ENCODE measurements at regions not wholly inside any gene's neighbourhood (a gene's known extent, or its start where the extent isn't known, plus 50 kb on each side); places are given as distances from the start of the nearest gene placed in this dataset.

DNA sequence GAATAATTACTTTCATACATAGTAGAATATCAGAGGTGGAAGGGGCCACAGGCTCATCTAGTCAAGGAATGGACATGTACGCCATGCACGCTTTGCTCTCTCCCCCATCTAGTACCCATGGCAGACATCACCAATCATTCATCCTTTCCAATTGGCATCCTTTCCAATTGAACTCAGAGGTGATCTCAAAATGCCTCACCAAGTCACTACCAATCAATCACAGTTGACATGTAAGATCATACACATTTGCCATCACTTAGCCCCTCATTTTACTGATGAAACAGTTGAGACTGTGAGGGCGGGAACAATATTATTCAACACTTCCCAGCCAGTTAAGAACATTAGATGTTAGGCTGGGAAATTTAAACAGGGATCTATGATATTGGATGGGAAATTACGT, 308.4 kb downstream of the FGFR2 start:
- no peak for DNase-seq (ENCODE audit: low read depth)
- no peak overlapping the region for H3K4me3 ChIP-seq (ENCODE audit: control insufficient read depth, low read depth, low read length)
- TF ChIP-seq, protein P1, sequence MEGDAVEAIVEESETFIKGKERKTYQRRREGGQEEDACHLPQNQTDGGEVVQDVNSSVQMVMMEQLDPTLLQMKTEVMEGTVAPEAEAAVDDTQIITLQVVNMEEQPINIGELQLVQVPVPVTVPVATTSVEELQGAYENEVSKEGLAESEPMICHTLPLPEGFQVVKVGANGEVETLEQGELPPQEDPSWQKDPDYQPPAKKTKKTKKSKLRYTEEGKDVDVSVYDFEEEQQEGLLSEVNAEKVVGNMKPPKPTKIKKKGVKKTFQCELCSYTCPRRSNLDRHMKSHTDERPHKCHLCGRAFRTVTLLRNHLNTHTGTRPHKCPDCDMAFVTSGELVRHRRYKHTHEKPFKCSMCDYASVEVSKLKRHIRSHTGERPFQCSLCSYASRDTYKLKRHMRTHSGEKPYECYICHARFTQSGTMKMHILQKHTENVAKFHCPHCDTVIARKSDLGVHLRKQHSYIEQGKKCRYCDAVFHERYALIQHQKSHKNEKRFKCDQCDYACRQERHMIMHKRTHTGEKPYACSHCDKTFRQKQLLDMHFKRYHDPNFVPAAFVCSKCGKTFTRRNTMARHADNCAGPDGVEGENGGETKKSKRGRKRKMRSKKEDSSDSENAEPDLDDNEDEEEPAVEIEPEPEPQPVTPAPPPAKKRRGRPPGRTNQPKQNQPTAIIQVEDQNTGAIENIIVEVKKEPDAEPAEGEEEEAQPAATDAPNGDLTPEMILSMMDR (IDR thresholded peaks at IDR 0.05; ENCODE audit: control insufficient read depth, insufficient read depth, low read depth, low read length, missing control alignments), result no peak

- H3K4me3 ChIP-seq (ENCODE audit: control insufficient read depth, low read depth, low read length), result no peak overlapping the region
- DNase-seq (ENCODE audit: low read depth), result no peak
- TF ChIP-seq, protein P1 (IDR thresholded peaks at IDR 0.05; ENCODE audit: control insufficient read depth, insufficient read depth, low read depth, low read length, missing control alignments), result no peak
Measured at GRCh38 chr10:121290674-121291073, 307.6 kb downstream of the FGFR2 start.

DNA sequence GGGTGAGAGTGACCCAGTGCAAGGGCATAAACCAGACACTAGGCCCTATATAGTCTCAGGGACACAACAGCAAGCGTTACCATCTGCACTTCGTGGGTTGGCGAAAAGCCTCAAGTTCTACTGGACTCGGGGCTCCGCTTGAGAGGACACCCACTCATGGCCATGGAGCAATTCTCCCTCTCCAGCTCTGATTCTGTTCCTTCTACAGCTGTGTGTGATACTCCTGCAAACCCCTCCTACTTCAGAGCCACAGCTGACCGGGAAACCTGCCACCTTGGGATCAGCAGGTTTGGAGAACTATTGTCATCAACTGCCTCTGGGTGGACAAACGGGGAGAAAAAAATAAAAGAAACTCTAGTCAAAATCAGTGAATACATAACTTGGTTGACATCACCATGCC, 306.9 kb downstream of the FGFR2 start:
- no peak for DNase-seq (ENCODE audit: low read depth)
- no peak overlapping the region for H3K4me3 ChIP-seq (ENCODE audit: control insufficient read depth, low read depth, low read length)
- TF ChIP-seq, protein P1 (IDR thresholded peaks at IDR 0.05; ENCODE audit: control insufficient read depth, insufficient read depth, low read depth, low read length, missing control alignments), result no peak

- TF ChIP-seq, protein P1 (IDR thresholded peaks at IDR 0.05; ENCODE audit: control insufficient read depth, insufficient read depth, low read depth, low read length, missing control alignments), result no peak
- H3K4me3 ChIP-seq (ENCODE audit: control insufficient read depth, low read depth, low read length), result no peak overlapping the region
- DNase-seq (ENCODE audit: low read depth), result no peak
Measured at GRCh38 chr10:121291823-121292222, 306.4 kb downstream of the FGFR2 start.

GRCh38 chr10:121292321-121292720, 305.9 kb downstream of the FGFR2 start:
- H3K4me3 ChIP-seq (ENCODE audit: control insufficient read depth, low read depth, low read length), result no peak overlapping the region
- TF ChIP-seq, protein P1 (IDR thresholded peaks at IDR 0.05; ENCODE audit: control insufficient read depth, insufficient read depth, low read depth, low read length, missing control alignments), result no peak
- DNase-seq (ENCODE audit: low read depth), result no peak

- H3K4me3 ChIP-seq (ENCODE audit: control insufficient read depth, low read depth, low read length), result no peak overlapping the region
- TF ChIP-seq, protein P1 (IDR thresholded peaks at IDR 0.05; ENCODE audit: control insufficient read depth, insufficient read depth, low read depth, low read length, missing control alignments), result no peak
- DNase-seq (ENCODE audit: low read depth), result no peak
Measured at GRCh38 chr10:121293110-121293509, 305.1 kb downstream of the FGFR2 start.

GRCh38 chr10:121294630-121295029, 303.6 kb downstream of the FGFR2 start:
- TF ChIP-seq, protein P1 (IDR thresholded peaks at IDR 0.05; ENCODE audit: control insufficient read depth, insufficient read depth, low read depth, low read length, missing control alignments), result no peak
- H3K4me3 ChIP-seq (ENCODE audit: control insufficient read depth, low read depth, low read length), result no peak overlapping the region
- no peak for DNase-seq (ENCODE audit: low read depth)

Data from AG09309 (cell line).